ENCODE measurements at regions not wholly inside any gene's neighbourhood (a gene's known extent, or its start where the extent isn't known, plus 50 kb on each side); places are given as distances from the start of the nearest gene placed in this dataset.
A peak's percentile ranks its signal among the peaks of the same experiment; 100 is the strongest.
"Not testable (repeated sequence)": the region's sequence is repeated elsewhere in the genome, so short reads cannot be mapped to it uniquely, and the experiment has no call there.

DNA sequence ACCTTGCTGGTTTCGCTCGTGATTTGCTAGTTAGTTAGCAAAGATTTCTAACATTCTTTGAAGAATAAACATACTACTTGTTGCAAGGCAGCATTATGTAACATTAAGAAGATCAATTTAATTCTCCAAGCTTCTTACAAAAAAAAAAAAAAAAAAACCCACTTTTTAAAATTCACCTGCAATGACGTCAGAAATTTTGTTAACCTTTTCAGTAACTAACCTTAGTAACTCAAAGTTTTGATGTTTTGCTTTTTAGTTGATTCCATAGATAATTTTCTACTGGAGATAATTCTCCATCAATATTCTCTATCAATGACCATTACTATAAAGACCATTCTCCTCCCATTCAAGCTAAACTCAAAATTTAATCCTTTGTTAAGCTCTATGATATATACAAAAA, 491.8 kb upstream of the TBL1XR1 start:
- DNase-seq = no peak

DNA sequence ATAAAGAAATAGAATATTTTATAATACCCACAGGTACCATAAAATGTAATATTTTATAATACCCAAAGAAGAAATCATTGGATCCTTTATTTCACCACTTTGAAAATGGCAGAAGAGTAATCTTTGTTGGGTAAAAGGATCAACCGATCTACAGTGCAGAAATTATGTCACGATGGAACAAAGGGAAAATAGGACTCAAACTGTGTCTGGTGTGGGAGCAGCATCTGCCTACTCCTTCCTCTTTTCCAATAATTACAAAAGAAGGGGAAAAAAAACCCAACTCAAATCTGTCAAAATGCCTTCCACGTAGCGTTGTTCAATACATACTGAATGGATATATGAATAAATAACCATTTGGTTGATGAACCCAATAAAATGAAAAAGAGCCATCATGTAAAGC, 492.6 kb upstream of the TBL1XR1 start:
- DNase-seq = no peak

DNA sequence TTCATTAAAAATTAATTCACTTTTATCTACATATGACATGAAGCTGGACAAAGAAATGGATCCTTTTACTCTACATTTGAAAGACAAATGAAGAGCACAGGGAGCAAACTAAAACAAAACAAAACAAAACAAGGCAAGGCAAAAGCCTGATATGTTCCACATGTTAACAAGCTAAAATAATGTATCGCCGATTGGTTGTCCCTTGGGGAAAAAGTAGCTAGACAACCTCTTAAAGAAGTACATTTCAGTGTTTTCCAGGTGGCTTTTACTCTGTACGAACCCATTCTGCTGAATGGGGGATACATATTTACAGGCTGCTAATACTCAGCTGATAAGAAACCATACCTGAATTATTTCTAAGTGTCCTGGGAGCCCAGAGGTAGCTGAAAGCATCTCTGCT, 493.0 kb upstream of the TBL1XR1 start:
- DNase-seq = no peak

DNA sequence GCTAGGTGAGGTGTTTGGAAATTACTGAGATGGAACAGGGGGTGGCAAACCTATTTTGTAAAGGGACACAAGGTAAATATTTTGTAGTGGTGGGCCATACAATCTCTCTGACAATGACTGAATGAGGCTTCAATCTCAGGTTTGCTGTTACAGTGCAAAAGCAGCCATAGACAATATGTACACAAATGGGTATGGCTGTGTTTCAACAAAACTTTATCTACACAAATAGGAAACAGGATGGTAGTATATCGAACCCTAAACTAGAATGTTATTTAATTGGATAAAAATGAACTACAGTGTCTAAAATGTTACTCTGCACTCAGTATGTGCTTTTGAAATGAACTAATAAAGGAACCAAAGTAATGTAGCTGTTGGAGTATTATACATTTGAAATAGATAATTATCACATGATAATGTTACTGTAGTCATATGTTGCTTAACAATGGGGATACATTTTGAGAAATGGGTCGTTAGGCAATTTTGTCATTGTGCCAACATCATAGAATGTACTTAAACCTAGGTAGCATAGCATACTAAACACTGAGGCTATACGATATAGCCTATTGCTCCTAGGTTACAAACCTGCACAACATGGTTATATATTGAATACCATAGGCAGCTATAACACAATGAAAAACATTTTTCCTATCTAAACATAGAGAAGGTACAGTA, 495.2 kb upstream of the TBL1XR1 start:
- no peak for DNase-seq

DNA sequence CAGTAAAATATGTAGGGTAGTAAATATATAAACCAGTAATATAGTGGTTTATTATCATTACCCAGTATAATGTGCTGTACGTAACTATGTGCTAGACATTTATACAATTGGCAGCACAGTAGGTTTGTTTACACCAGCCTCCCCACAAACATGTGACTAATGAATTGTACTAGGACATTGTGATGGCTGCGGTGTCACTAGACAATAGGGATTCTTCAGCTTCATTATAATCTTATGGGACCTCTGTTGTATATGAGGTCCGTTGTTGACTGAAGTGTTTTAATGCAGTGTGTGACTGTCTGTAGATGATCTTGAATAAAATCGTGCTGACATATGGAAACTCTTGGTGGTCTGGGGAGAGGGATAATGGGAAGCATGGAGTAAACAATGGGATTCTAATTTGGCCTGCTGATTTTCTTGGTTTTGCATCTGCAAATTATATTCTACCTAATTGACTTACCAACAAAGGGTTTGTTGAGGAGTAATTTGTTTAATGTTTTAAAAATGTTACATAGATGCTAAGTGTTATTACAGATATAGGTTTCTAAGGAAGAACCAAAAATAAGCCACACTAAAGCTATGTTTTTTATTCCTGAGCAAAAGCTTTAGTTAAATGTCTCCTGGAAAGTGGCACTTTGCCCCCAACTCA, 496.5 kb upstream of the TBL1XR1 start:
- DNase-seq = no peak

DNA sequence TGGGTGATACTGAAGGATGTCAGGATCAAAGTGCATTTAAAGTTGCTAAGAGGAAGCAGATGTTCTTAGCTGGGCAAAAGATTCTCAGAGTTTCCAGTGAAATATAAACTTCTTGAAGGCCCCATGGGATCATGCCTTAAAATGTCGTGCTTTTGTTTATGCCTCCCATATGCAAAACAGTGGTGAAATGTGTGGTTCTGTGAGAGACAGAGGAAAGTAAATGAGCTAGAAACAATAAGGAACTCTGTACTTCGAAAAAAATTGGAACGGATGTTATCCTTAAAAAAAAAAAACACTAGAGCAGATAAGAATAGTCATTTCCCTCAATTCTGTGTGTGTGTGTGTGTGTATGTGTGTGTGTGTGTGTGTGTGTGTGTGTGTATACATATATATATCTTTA, 497.0 kb upstream of the TBL1XR1 start:
- peak in 1 of 2 donors; percentile 64 for DNase-seq

DNA sequence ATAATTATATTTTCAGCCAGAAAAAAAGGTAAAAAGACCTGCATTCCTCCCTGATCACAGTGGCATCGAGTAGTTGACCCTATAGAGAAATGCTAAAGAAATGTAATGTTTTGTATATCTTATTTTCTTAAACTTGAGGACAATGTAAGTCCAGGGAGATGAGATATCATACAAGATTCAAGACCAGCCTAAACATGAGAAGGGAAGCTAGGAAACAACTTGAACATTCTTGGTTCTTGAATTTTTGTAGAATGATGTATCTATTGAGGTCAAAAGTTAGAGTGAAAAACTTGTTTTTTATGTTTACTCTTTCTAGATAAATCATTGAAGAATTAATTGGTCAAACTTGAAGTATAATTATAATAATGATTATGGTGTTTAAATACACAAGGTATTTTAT, 497.7 kb upstream of the TBL1XR1 start:
- no peak for DNase-seq

DNA sequence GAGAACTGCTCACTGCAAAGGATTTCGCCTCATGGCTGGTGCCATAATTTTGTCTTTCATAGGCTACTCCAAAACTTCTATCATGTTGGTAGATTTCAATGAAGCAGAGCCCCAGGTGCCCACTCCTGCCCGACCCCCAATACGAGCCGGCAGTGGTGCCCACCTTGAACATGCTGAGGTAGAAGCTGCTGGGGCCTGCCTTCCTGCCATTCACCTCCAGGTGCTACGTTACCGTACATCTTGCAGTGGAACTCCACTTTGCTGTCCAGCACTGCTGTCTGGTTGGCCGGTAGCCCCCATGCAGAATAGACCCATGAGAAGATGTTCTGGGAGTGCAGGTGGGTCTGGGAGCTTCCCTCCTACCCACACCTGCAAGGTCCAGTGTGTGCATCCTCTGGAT, 502.8 kb upstream of the TBL1XR1 start:
- no peak for DNase-seq

DNA sequence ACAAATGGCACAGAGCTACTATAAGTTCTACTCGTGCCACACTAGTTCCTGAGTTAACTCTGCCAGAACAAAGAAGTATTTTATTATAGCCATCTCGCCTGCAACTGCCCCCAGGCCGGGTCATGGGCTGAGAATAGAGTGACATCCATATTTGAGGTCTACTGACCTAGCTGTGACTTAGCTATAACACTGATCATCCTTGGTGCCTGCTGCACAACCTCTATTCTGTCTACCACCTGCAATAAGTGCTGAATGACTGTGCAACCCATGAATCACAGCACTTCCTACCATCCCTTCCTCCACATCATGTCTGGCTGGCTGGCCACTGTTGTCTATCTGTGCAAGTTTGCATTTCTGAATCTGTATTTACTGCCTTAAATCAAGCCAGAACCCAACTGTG, 506.5 kb upstream of the TBL1XR1 start:
- DNase-seq = no peak

DNA sequence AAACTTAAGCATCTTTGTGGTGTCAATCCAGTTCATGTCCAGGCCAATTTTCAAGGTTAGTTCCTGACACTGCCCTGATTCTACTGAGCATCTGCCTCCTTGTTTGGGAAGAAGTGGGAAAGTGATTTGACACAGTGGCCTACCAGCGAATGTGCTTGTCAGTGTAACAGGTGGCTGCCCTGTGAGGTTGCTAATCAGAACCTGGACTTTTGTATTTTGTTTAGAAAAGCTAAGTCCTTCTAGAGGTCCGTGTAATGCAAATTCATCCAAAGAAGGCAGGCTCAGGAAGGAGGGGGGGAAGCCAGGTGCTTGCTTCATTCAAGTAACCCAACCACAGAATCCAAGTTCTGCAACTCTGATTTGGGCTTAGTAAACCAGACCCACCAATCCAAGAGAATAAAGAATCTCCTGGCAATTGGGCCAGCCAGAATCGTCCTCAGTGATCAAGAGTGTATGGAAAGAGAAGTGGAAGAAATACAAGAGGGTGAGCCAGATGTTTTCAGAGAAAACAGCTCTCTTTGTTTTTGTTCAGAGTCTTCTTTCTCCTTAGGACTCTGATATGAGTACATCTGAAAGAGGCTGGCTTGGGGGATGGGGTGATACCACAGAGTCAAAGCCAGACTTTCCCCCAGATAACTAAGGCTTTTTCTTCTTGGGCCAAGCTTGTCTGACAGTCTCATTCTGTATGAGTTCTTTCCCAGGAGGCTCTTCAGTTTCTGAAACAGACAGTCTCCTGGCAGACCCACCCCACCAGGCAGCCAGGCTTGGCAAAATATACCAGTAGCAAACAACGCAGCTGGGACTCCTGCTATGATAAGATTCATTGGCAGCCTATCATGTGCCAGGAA, 508.9 kb upstream of the TBL1XR1 start:
- no peak for DNase-seq

DNA sequence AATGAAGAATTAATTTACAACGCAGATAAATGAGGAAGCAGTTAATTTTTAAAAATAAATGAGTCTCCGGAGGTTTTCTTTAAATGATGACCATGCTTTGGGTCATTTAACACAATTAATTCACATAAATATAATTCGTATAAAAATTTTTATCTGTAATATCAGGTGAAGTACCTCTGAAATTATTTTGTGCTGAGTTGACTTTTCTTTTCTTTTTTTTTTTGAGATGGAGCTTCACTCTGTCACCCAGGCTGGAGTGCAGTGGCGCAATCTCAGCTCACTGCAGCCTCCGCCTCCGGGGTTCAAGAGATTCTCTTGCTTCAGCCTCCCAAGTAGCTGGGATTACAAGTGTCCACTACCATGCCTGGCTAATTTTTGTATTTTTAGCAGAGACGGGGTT, 512.2 kb upstream of the TBL1XR1 start:
- DNase-seq = not testable (repeated sequence)

DNA sequence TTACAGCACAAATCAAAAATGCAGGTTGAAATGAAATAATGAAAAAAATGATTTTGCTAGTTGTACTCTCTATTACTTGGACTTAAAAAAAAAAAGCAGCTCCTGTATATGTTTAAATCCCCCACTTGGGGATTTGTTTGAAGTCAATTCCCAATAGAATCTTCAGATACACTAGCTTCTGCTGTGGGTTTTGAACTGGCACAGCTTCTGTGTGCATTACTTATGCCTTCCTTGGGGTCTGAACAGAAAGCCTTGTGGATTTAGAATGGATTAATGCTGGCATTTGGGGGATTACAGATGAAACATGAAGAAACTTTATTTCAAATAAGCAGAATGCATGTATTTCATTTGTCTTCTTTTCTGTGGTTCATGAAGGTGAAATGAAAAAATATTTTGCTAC, 513.2 kb upstream of the TBL1XR1 start:
- DNase-seq = no peak

DNA sequence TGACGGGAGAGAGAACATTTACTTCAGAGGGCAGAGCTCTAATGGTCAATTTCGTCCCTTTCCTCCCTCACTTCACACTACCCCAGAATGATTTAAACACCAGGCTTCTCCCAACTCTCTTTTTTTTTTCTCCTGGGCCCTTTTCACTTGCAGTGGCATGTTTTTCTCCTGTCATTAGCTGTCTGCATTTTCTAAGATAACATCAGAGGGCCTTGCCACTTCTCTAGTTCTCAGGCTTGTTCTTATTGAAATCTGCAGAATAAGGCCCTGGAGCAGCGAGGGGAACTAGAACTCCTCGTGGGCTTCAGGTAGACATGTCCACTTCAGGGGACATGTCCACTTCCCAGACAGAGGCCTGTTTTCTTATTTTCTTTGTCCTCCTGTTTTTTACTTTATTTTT, 514.4 kb upstream of the TBL1XR1 start:
- DNase-seq = no peak

DNA sequence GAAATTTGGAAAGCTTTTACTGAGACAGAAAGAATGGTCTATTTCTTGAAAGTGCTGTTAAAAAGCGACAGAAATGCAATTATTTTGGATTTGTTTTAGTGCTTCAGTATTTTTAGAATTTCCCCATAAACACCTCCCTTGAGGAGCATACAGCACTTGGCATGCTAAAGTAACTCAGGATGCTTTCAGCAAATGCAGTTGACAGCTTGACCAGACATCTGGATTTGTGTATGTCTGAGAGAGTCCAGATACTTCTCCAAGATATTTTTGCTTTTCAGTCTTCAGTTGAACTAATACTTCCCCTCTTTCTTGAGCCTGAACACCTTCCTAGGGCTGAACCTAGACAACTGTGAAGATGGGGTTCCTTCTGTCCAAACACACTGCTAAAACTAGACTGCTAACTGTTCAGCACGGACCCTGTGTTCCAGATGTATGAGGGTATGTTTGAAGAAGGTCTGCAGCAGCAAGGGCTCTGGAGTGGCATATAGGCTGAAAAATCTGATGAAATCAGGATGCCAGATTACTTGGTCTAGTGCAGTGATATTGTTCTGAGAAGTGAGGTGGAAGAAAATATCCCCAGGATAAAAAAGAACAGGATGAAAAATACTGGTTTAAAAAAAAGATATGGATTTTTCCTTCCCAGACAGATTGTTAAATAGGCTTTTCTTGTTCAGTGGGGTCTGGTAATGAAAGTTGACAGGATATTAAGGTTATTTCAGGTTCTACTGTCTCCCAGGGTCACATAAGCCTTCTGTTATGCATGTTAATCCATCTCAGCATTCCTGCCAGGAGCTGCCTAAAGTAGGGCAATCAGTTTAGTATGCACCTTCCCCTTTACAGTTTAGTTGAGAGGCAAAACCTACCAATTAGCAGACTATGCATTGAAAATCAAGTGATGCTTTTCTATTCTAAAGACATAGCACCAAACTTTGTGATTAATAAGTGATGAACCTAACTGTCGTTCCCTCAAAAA, 516.9 kb upstream of the TBL1XR1 start:
- DNase-seq = no peak

DNA sequence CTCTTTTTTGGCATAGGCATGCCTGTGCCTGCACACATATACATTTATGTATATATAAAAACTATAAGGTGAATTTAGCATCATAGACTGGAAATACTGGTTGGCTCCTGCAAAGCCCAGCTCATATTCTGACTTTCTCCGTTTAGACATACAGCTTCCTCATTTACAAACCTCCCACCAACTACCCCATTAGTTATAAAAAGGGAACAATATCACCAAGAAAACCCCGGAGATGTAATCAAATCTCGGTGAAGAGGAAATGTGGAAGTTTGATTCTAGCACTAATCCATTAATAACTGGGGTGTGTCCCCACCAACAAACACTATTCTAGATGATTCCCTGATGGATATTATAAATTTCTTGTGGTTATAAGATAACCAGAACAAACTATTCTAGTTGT, 517.7 kb upstream of the TBL1XR1 start:
- DNase-seq = peak in 1 of 2 donors; percentile 72

DNA sequence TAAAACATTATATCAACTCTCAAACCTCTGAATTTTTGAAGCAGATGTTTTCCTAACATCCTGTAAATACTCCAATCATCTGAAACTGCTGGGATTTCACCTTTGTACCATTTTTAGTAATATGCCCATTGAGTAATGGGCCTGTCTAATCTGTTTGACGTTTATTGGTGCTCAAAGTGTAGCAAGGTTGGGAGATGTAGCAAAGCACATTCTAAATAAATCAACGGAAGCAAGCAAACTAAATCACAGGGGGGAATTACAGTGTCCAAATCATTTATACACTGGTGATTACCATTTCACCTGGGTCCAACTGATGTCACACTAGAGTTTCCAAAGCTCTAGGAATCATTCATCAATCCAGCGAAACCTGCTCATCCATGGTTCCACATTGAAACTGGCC, 518.7 kb upstream of the TBL1XR1 start:
- no peak for DNase-seq

DNA sequence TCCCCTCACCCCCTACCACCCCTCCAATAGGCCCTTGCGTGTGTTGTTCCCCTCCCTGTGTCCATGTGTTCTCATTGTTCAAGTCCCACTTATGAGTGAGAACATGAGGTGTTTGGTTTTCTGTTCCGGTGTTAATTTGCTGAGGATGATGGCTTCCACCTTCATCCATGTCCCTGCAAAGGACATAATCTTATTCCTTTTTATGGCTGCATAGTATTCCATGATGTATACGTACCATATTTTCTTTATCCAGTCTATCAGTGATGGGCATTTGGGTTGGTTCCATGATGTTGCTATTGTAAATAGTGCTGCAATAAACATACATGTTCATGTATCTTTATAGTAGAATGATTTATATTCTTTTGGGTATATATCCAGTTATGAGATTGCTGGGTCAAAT, 523.6 kb upstream of the TBL1XR1 start:
- DNase-seq = not testable (repeated sequence)

DNA sequence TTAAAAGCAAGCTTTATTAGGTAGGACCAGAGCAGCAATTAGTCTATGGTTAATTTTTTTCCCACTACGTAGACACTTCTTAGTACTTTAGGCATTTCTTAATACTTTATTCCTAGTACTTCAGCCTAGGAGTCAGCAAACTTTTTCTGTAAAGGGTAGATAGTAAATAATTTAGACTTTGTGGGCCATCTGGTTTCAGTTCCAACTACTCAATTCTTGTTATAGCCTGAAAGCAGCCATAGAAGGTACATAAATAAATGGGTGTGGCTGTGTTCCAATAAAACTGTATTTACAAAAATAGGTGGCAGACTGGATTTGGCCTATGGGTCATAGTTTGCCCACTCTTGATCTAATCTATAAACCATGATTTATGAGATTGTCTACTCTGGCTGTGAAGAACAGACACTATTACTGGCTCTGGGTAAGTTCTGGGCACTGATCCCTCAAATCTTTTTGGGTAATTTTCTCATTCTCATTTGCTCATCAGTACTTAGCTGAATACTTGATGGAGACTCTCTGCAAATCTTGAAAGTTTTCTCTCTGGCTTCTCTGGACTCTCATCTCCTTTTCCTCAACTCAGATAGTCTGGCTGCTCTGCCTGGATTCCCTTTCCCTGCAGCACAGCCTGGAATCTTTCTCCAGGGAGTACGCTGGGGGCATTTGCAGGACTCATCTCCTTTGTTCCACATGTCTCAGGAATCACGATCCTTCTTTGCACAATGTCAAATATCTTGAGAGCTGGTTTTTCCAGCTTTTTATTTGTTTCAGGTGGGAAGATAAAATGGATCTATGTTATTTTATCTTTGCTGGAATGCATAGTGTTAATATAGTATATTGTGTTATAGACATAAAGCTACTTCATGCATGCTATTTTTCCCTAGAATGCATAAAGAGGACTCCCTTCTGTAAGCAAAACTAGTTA, 524.8 kb upstream of the TBL1XR1 start:
- DNase-seq = no peak

DNA sequence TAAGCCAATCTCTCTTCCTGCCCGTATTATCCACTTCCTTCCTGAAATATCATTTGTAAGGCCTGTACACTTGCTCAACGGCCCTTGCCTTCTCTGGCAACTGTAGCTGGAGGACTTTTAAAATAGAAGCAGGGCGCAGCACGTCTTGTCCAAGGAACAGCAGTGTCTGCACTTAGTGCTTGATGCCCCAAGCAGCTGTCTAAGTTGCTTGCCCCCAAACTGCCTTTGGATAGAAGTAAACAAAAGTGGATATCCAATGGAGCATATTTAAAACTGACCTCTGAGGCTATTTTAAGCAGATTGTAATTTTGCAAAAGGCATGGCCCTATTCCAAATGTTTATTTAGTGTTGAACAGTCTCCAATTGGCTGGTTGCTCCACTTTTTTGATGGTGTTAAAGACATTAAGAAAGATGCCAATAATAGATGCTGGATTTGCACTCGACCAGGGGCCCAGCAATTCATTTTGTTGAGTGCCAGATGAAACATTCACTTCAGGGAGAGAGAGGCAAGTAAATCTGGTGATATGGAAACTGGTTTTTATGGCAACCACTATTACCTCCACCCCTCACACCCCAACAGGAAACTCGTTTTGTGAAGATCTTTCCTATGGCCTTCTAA, 526.8 kb upstream of the TBL1XR1 start:
- peak; percentile 2 to 54 for DNase-seq

DNA sequence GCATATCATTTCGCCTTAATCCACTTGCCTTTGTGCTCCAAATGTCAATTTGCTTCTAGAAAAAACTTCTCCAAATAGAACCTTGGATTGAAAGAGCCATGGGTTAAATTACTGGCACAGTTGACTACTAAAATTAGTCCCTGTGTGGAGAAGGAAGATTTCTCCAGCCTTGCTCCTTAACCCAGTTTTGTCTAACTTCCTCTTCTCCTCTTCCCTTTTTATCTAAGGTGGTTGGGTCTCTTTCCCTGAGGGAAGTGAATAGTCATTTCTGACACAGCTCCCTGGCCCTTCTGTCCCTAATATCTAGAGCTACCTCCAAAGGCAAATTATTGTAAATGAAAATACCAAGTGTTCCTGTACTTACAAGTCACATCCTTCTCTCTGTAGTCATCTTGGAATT, 527.9 kb upstream of the TBL1XR1 start:
- DNase-seq = peak in 1 of 2 donors; percentile 11

DNA sequence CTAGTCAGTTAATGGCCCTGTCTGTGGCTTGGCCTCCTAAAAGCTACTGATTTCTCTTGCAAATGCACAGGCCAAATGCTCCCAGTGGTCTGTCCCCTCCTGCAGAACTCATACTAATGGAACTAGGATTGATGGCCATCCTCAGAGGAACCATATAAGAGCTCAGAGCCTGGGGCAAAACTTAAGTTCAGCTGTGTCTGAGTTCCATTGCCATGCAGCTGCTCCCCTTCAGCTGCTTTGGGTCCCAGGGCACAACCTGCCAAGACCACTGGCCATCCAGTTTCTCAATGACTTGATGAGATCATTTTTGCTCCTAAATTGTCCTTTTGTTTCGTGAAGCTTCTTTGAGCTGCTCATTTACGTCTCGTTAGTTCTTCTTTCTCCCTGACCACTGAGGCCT, 529.5 kb upstream of the TBL1XR1 start:
- DNase-seq = no peak
